Liver (tissue), 3 donors: ENCODE measurements at regions not wholly inside any gene's neighbourhood (a gene's known extent, or its start where the extent isn't known, plus 50 kb on each side); places are given as distances from the start of the nearest gene placed in this dataset.

Source experiments
- CTCF ChIP-seq: fragments of 150-350 bp; IDR thresholded peaks from 2 replicates; pipeline ENCODE4 v1.5.1; 2017; ENCODE audit warnings: improper control_type of control experiment, low read depth, low read length; ENCODE audit not compliant: missing input control
- EGR1 ChIP-seq, 2 donors: IDR thresholded peaks; 2 replicates each; pipeline ENCODE4 v1.6.1; 2016 to 2018; ENCODE audit warnings: antibody characterized with exemption in 2 of 2, low read depth in 2 of 2
- NR2F2 ChIP-seq: IDR thresholded peaks from 2 replicates; pipeline ENCODE4 v1.6.1; 2016; ENCODE audit warnings: antibody characterized with exemption
- TAF1 ChIP-seq: conservative IDR thresholded peaks from 2 replicates; pipeline ENCODE4 v1.6.1; 2016; ENCODE audit warnings: antibody characterized with exemption, mild to moderate bottlenecking
- TF ChIP-seq, protein P1 (sequence below): IDR thresholded peaks from 2 replicates; pipeline ENCODE4 v1.6.1; 2016; ENCODE audit warnings: antibody characterized with exemption
- TF ChIP-seq, protein P2 (sequence below): IDR thresholded peaks from 2 replicates; pipeline ENCODE4 v1.6.1; 2016; ENCODE audit warnings: antibody characterized with exemption, mild to moderate bottlenecking
- TF ChIP-seq, protein P3 (sequence below): IDR thresholded peaks from 2 replicates; pipeline ENCODE4 v1.6.1; 2016; ENCODE audit warnings: antibody characterized with exemption
- donor health status: healthy.
- donor health status: healthy.

DNA sequence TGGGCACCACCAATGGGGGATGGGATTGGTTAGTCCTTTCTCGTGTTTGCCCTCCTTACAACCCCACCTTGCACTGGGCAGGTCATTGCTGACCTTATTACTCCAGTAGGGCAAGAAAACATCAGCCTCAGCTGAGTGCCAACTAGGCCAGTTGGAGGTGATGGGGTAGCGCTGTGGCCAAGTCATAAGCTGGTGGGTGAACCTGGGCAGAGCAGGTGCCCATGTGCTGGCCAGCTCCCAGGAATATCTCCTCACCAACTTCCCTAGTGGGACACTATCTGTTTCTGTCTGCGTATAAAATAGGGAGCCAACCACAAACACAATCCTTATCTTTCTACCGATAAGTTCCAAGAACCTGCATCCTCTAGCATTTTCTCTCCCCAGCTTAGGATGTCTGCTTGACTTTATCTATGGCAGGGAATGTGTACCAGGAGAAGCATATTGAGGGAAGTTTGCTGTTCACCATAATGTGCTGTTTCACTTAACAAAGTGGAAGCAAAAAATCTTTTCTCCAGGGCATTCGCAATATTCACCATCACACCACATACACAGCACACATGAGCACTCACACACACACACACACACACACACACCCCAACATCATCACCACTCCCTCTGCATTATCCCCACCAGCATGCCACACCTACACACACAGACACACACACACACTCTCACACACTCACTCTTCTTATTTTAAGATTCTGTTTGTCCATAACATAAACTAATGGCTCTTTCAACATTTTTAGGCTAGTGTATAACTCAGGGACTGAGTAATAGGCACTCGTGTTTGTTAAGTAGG, 390.0 kb downstream of the ENC1 start:
- TF ChIP-seq CTCF = no peak
- TF ChIP-seq, protein P1, sequence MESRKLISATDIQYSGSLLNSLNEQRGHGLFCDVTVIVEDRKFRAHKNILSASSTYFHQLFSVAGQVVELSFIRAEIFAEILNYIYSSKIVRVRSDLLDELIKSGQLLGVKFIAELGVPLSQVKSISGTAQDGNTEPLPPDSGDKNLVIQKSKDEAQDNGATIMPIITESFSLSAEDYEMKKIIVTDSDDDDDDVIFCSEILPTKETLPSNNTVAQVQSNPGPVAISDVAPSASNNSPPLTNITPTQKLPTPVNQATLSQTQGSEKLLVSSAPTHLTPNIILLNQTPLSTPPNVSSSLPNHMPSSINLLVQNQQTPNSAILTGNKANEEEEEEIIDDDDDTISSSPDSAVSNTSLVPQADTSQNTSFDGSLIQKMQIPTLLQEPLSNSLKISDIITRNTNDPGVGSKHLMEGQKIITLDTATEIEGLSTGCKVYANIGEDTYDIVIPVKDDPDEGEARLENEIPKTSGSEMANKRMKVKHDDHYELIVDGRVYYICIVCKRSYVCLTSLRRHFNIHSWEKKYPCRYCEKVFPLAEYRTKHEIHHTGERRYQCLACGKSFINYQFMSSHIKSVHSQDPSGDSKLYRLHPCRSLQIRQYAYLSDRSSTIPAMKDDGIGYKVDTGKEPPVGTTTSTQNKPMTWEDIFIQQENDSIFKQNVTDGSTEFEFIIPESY = no peak
- TF ChIP-seq EGR1 (IDR thresholded peaks at IDR 0.05; ENCODE audit: low read depth in 2 of 2) = no peak
- TF ChIP-seq NR2F2 = no peak
- no peak for TF ChIP-seq TAF1
- TF ChIP-seq, protein P2, sequence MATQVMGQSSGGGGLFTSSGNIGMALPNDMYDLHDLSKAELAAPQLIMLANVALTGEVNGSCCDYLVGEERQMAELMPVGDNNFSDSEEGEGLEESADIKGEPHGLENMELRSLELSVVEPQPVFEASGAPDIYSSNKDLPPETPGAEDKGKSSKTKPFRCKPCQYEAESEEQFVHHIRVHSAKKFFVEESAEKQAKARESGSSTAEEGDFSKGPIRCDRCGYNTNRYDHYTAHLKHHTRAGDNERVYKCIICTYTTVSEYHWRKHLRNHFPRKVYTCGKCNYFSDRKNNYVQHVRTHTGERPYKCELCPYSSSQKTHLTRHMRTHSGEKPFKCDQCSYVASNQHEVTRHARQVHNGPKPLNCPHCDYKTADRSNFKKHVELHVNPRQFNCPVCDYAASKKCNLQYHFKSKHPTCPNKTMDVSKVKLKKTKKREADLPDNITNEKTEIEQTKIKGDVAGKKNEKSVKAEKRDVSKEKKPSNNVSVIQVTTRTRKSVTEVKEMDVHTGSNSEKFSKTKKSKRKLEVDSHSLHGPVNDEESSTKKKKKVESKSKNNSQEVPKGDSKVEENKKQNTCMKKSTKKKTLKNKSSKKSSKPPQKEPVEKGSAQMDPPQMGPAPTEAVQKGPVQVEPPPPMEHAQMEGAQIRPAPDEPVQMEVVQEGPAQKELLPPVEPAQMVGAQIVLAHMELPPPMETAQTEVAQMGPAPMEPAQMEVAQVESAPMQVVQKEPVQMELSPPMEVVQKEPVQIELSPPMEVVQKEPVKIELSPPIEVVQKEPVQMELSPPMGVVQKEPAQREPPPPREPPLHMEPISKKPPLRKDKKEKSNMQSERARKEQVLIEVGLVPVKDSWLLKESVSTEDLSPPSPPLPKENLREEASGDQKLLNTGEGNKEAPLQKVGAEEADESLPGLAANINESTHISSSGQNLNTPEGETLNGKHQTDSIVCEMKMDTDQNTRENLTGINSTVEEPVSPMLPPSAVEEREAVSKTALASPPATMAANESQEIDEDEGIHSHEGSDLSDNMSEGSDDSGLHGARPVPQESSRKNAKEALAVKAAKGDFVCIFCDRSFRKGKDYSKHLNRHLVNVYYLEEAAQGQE = no peak
- TF ChIP-seq, protein P3, sequence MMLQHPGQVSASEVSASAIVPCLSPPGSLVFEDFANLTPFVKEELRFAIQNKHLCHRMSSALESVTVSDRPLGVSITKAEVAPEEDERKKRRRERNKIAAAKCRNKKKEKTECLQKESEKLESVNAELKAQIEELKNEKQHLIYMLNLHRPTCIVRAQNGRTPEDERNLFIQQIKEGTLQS = no peak
